T-helper 1 cell treated with Interleukin-12 subunit alpha and Interleukin-12 subunit beta and Interleukin-4 antibody, amounts not matched to agents 30 ng/mL and 1 ng/mL, for 36 hours (primary cell): ENCODE measurements at regions not wholly inside any gene's neighbourhood (a gene's known extent, or its start where the extent isn't known, plus 50 kb on each side); places are given as distances from the start of the nearest gene placed in this dataset.

Experiments used
- intact Hi-C: fragments of 100-400 bp; cut with micrococcal nuclease; formaldehyde crosslinking; loops from one replicate; pipeline ENCODE4 v1.15.1; 2024

DNA sequence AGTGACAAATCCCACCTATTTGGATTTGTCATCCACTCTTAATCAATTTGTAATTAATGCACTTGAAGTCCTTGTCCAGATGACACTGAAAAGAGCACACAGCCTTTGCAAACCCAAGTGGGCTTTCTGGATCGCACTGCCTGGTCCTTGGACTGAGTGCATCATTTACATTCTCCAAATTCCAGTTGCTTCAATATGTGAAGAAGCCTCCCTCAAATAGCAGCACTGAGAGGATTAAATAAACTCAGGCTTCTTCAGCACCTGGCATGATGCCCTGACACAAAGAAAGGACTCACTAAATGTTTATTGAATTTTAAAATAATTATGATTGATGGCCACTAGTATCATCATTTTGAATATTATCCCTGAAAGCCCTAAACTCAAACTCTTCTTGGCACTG lies 496.5 kb downstream of the VRK1 start:
- intact Hi-C loops, result loop anchor here (10.0 kb wide), 1 partner anchor 841 kb away; no protein-coding TSS in a partner anchor

DNA sequence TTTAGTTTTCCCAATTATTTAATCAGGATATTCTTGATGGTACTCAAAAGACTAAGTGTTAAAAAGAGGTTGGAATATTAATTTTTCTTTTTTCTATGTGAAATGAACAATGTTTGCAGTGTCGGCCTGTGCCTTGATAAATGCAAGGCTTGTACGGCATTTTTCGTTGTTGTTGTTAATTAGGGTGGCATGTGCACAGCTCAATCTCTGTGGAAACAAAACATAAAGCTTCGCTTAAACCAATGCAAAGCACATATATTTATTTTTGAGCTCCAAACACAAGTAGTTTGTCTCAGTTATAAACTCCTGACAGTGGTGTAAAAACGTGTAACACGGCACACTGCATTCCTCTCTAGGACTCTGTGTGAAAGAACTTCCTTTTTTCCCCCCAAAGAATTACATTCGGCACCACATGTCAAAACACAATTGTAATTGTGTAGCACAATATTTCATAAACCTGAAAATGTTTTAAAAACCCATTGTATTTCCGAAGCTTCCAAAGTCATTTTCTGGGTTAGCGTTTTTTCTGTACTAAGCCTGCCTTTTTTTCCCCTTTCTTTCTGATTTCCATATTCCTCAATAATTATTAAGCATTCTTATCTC lies 498.0 kb downstream of the VRK1 start:
- intact Hi-C loops, result loop anchor here (5.0 to 10.0 kb wide), 3 partner anchors 307 to 840 kb away; no protein-coding TSS in a partner anchor

- intact Hi-C loops, result loop anchor here (5.0 to 10.0 kb wide), 3 partner anchors 306 to 839 kb away; no protein-coding TSS in a partner anchor
These were observed 499.0 kb downstream of the VRK1 start for GRCh38 chr14:97296176-97296575.

DNA sequence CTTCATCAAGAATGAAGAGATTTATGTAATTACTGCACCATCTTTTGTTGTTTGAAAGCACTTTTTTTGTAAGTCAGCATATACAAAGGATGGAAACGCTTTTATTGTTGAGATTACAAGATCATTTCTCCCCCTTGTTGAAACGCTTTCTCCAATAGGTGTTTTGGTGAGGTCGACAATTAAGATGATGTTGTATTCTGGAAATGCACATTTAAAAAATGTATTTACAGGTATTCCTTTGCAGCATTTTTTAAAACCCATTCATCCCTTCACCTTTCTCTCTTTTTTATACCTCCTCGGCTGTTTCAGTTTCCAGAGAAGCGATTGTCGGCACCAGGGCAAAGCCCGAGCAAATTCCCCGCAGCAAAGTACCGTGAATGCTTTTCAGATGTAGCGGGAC lies 499.9 kb downstream of the VRK1 start:
- intact Hi-C loops, result loop anchor here (5.0 to 10.0 kb wide), 3 partner anchors 305 to 838 kb away; no protein-coding TSS in a partner anchor

DNA sequence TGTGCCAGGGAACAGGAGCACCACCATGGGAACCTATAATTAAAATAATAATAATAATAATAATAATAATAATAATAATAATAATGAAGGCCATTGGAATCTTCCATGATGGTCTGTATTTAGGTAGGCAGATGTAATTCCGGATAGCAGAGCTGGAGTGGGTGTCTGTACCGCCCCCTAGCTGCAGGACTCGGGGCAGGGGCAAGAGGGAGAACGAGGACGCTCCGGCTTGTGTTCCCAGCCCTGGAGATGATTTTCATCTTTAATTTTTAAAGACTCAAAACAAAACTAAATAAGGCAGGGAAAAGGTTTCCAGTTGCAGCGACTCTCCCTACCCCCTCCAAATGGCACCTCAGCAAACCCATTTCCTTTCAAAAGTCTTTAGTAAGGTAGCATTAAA lies 501.1 kb downstream of the VRK1 start:
- intact Hi-C loops, result loop anchor here (5.0 to 10.0 kb wide), 3 partner anchors 304 to 836 kb away; no protein-coding TSS in a partner anchor

DNA sequence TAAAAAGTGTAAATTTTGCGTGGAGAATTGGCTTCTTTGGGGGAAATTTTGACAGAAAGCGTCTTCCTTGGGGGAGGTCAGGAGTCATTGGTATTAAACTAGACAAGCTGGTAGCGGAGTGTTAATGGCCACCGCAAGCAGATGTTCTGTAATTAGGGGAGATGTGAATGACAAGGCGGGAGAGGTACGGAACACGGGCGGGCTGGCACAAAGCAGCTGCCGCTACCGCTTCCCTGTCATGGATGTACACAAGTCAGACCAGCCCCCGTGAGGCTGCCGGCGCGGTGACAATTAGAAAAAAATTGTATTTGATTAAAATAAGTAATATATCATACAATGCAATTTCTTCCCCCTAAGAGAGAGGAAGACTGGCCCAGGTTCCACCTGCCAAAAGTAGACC lies 501.6 kb downstream of the VRK1 start:
- intact Hi-C loops, result loop anchor here (1.0 to 10.0 kb wide), 4 partner anchors 304 to 1968 kb away; no protein-coding TSS in a partner anchor

- intact Hi-C loops, result loop anchor here (1.0 to 10.0 kb wide), 5 partner anchors 303 to 1967 kb away; no protein-coding TSS in a partner anchor
These were observed 502.5 kb downstream of the VRK1 start for GRCh38 chr14:97299661-97300060.

- intact Hi-C loops, result loop anchor here (10.0 kb wide), 1 partner anchor 403 kb away; no protein-coding TSS in a partner anchor
These were observed 504.9 kb downstream of the VRK1 start for GRCh38 chr14:97301931-97302559.

DNA sequence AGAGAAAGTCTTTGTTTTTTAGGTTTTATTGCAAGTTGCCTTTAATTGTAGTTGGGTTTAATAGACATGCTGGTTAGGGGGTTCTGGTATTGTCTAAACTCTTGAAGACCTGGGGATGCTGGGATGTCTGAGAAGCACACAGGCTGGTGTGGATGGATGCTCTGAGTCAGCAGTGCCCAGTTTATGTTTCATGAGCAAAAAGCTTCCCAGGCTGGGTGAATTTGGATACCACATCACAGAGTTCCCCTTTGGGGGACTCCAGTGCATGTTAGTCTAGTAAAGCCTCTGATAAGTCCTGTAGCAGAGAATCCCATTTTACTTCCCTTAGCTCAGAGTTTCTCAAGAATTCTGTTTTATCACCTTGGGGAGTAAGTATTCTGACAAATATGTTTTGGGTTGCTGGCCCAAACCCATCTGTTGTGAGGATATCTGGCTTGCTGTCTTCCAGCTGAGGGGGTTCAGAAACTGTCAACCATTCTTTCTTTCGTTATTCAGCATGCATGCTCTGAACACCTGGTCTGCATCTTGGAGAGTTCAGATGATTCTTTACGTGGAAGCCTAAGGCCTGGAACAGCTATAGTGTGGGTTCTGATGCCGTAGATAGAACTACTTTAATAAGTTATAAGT lies 509.1 kb downstream of the VRK1 start:
- intact Hi-C loops, result loop anchor here (2.0 to 10.0 kb wide), 3 partner anchors 103 to 671 kb away; no protein-coding TSS in a partner anchor

- intact Hi-C loops, result loop anchor here (2.0 to 10.0 kb wide), 3 partner anchors 102 to 670 kb away; no protein-coding TSS in a partner anchor
These were observed 509.6 kb downstream of the VRK1 start for GRCh38 chr14:97306760-97307246.

GRCh38 chr14:97311411-97311810 lies 514.2 kb downstream of the VRK1 start:
- intact Hi-C loops, result no loop called here

- intact Hi-C loops, result no loop called here
These were observed 515.7 kb downstream of the VRK1 start for GRCh38 chr14:97312910-97313309.

- intact Hi-C loops, result no loop called here
These were observed 518.6 kb downstream of the VRK1 start for GRCh38 chr14:97315790-97316189.

- intact Hi-C loops, result no loop called here
These were observed 521.2 kb downstream of the VRK1 start for GRCh38 chr14:97318380-97318779.

DNA sequence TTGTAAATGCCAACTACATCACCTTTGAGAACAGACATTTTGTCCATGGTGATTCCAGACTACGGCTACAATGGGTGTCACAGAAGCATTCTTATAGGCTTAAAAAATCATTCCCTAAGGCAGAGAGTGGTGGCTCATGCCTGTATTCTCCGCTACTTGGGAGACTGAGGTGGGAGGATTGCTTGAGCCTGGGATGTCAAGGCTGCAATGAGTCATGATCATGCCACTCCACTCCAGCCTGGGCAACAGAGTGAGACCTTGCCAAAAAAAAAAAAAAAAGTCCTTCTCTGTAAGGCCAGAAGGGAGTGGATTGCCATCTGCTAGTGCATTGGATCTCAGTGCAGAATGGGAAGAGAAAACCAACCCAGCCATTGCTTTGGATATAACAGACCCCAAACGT lies 522.5 kb downstream of the VRK1 start:
- intact Hi-C loops, result no loop called here

- intact Hi-C loops, result no loop called here
These were observed 531.6 kb downstream of the VRK1 start for GRCh38 chr14:97328743-97329142.

GRCh38 chr14:97329701-97330100 lies 532.5 kb downstream of the VRK1 start:
- intact Hi-C loops, result no loop called here

- intact Hi-C loops, result no loop called here
These were observed 533.9 kb downstream of the VRK1 start for GRCh38 chr14:97331058-97331457.

DNA sequence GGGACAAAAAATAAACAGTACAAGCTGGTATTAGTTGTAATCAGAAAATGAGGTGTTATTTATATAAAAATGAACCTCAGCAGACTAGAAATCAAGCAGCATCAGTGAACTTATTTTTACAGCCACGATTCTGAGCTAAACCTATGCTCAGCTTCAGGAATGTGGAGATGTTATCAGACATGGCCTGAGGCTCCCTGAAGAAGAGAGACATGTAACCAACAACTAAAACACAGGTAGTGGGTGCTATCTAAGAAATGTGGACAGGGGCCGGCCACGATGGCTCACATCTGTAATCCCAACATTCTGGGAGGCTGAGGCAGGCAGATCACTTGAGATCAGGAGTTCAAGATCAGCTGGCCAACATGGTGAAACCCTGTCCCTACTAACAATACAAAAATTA lies 534.3 kb downstream of the VRK1 start:
- intact Hi-C loops, result no loop called here

GRCh38 chr14:97336179-97336578 lies 539.0 kb downstream of the VRK1 start:
- intact Hi-C loops, result no loop called here

GRCh38 chr14:97336816-97337215 lies 539.6 kb downstream of the VRK1 start:
- intact Hi-C loops, result no loop called here

DNA sequence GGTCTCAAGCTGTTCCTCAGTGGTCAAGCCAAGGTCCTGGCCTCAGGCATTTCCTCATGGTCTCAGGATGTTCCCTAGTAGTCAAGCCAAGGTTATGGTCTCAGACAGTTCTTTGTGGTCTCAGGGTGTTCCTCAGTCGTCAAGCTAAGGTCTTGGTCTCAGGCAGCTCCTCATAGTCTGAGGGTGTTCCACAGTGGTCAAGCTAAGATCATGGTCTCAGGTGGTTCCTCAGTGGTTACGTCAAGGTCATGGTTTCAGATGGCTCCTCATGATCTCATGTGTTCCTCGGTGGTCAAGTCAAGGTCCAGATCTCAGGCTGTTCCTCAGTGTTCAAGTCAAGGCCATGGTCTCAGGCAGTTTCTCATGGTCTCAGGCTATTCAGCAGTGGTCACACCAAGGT lies 540.1 kb downstream of the VRK1 start:
- intact Hi-C loops, result no loop called here
